Common myeloid progenitor, CD34-positive (primary cell): ENCODE measurements at regions not wholly inside any gene's neighbourhood (a gene's known extent, or its start where the extent isn't known, plus 50 kb on each side); places are given as distances from the start of the nearest gene placed in this dataset.

Experiments used
- CTCF ChIA-PET: fragments of 350-600 bp; sonication (Branson Sonifier 250); formaldehyde crosslinking; loops from one replicate; lab custom pipeline; 2021; ENCODE audit warnings: antibody characterized with exemption; lab: Charles Lee
- POLR2A ChIA-PET: fragments of 350-600 bp; sonication (Branson Sonifier 250); formaldehyde crosslinking; loops from one replicate; lab custom pipeline; 2021; ENCODE audit warnings: antibody characterized with exemption; lab: Charles Lee
- DNase-seq, 3 donors: peaks; one replicate each; pipeline versions ENCODE4 v3.0.0 to v3.0.0-alpha.2; 2013
- H3K27ac ChIP-seq, 2 experiments: 1 replicate in 1 of 2; 2 replicates in 1 of 2; pipeline ENCODE4 v1.7.0; 2013; ENCODE audit warnings: inconsistent platforms in 2 of 2, low read length in 2 of 2, mild to moderate bottlenecking in 2 of 2, low read depth in 1 of 2, moderate library complexity in 1 of 2; ENCODE audit not compliant: severe bottlenecking in 2 of 2, insufficient read depth in 1 of 2, poor library complexity in 1 of 2
- H3K27me3 ChIP-seq, 5 experiments: replicated peaks in 2 of 5; 1 replicate in 3 of 5; 2 replicates in 2 of 5; pipeline versions ENCODE4 v1.6.1 to v1.7.0; 2013; ENCODE audit warnings: low read length in 4 of 5, mild to moderate bottlenecking in 2 of 5, moderate library complexity in 2 of 5, inconsistent platforms in 1 of 5; ENCODE audit not compliant: insufficient read depth in 5 of 5, control insufficient read depth in 4 of 5
- H3K36me3 ChIP-seq, 4 experiments: 1 replicate in 2 of 4; 2 replicates in 2 of 4; pipeline versions ENCODE4 v1.6.1 to v1.7.0; 2013; ENCODE audit warnings: low read length in 3 of 4, control low read depth in 1 of 4, mild to moderate bottlenecking in 1 of 4; ENCODE audit not compliant: control insufficient read depth in 4 of 4, insufficient read depth in 4 of 4
- H3K4me1 ChIP-seq, 4 experiments: 1 replicate in 3 of 4; 2 replicates in 1 of 4; pipeline versions ENCODE4 v1.6.1 to v1.7.1; 2013; ENCODE audit warnings: low read length in 3 of 4, mild to moderate bottlenecking in 3 of 4, control low read depth in 1 of 4, inconsistent platforms in 1 of 4, moderate library complexity in 1 of 4; ENCODE audit not compliant: control insufficient read depth in 4 of 4, insufficient read depth in 4 of 4; ENCODE audit errors: control extremely low read depth in 1 of 4
- H3K4me3 ChIP-seq, 7 experiments: 1 replicate in 4 of 7; 2 replicates in 3 of 7; pipeline versions ENCODE4 v1.5.1 to v1.7.0; 2013; ENCODE audit warnings: mild to moderate bottlenecking in 7 of 7, low read length in 6 of 7, moderate library complexity in 6 of 7, inconsistent platforms in 2 of 7, low read depth in 2 of 7, control low read depth in 1 of 7; ENCODE audit not compliant: insufficient read depth in 4 of 7, control insufficient read depth in 1 of 7; ENCODE audit errors: extremely low read depth in 1 of 7
- H3K9me3 ChIP-seq, 5 experiments: 1 replicate in 4 of 5; 2 replicates in 1 of 5; pipeline versions ENCODE4 v1.6.1 to v1.7.1; 2013; ENCODE audit warnings: low read length in 4 of 5, mild to moderate bottlenecking in 2 of 5, inconsistent platforms in 1 of 5, low read depth in 1 of 5, moderate library complexity in 1 of 5; ENCODE audit not compliant: control insufficient read depth in 4 of 5, insufficient read depth in 2 of 5; ENCODE audit errors: control extremely low read depth in 1 of 5
- WGBS: methylation state at CpG from one replicate; pipeline ENCODE4 v1.1.5; 2013; ENCODE audit not compliant: insufficient coverage; 5-methylcytosine and 5-hydroxymethylcytosine counted together

DNA sequence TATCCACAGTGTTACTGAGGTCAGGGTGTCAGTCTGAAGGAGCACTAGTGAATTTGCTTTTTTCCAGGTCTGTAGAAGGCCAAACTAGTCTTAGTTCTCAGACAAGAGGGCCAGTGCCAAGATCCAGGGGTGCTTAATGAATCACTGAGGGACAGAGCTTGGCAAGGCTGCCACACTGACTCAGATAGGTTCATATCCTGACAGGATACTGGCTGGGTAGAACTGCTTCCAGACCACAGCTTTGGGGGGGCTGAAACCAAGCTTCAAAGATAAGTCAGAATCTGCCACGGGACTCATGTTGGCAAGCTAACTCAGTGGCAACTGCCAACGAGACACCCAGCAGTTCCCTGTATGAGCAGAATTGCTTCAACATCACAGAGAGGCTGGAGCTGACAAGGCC lies 1125.4 kb downstream of the EFNA5 start:
- no peak for DNase-seq
- 93% methylated on average over 2 of the region's 2 CpGs for WGBS
- Histone ChIP-seq H3K27ac (no peak overlapping the region), H3K4me1 (no peaks in the 10 kb centered on the region), H3K9me3 (peaks cover 0 to 7% (median 3%) of the 10 kb centered on the region in 5 experiments), H3K36me3 (no peaks in the 10 kb centered on the region), H3K27me3 (no peaks in the 10 kb centered on the region), H3K4me3 (no peak overlapping the region)
- CTCF ChIA-PET: no interaction called here
- POLR2A ChIA-PET: no interaction called here

GRCh38 chr5:106543330-106543729 lies 1127.4 kb downstream of the EFNA5 start:
- Histone ChIP-seq H3K4me3 (no peak overlapping the region), H3K36me3 (no peaks in the 10 kb centered on the region), H3K4me1 (no peaks in the 10 kb centered on the region), H3K9me3 (peaks cover 0 to 7% (median 3%) of the 10 kb centered on the region in 5 experiments), H3K27ac (no peak overlapping the region), H3K27me3 (no peaks in the 10 kb centered on the region)
- ChIA-PET POLR2A (no interaction called here), CTCF (no interaction called here)
- no peak for DNase-seq
- WGBS: no CpG with 5 or more reads among the region's 1 CpG

GRCh38 chr5:106530150-106530549 lies 1140.6 kb downstream of the EFNA5 start:
- CTCF ChIA-PET: no interaction called here

GRCh38 chr5:106525438-106525837 lies 1145.3 kb downstream of the EFNA5 start:
- CTCF ChIA-PET: no interaction called here
- H3K9me3 ChIP-seq: no peaks in the 10 kb centered on the region
- whole genome bisulfite sequencing: no CpG with 5 or more reads among the region's 3 CpGs

More at GRCh38 chr5:106530150-106530549, 1140.6 kb downstream of the EFNA5 start:
- DNase-seq: no peak
- Histone ChIP-seq H3K9me3 (no peaks in the 10 kb centered on the region), H3K4me1 (no peaks in the 10 kb centered on the region), H3K27ac (no peak overlapping the region), H3K36me3 (no peaks in the 10 kb centered on the region), H3K27me3 (no peaks in the 10 kb centered on the region), H3K4me3 (no peak overlapping the region)
- POLR2A ChIA-PET: no interaction called here

GRCh38 chr5:106523852-106524251 lies 1146.9 kb downstream of the EFNA5 start:
- Histone ChIP-seq H3K9me3 (no peaks in the 10 kb centered on the region), H3K36me3 (no peaks in the 10 kb centered on the region), H3K4me1 (no peaks in the 10 kb centered on the region), H3K27me3 (no peaks in the 10 kb centered on the region), H3K27ac (no peak overlapping the region), H3K4me3 (no peak overlapping the region)
- ChIA-PET CTCF (no interaction called here), POLR2A (no interaction called here)
- DNase-seq: no peak

More at GRCh38 chr5:106525438-106525837, 1145.3 kb downstream of the EFNA5 start:
- Histone ChIP-seq H3K36me3 (no peaks in the 10 kb centered on the region), H3K27me3 (no peaks in the 10 kb centered on the region), H3K4me1 (no peaks in the 10 kb centered on the region), H3K4me3 (no peak overlapping the region), H3K27ac (no peak overlapping the region)
- no peak for DNase-seq
- POLR2A ChIA-PET: no interaction called here

- CTCF ChIA-PET: no interaction called here
Measured at GRCh38 chr5:106522296-106522695, 1148.4 kb downstream of the EFNA5 start.

GRCh38 chr5:106521701-106522100 lies 1149.0 kb downstream of the EFNA5 start:
- Histone ChIP-seq H3K4me3 (no peak overlapping the region), H3K9me3 (no peaks in the 10 kb centered on the region), H3K4me1 (no peaks in the 10 kb centered on the region), H3K27me3 (no peaks in the 10 kb centered on the region), H3K27ac (no peak overlapping the region), H3K36me3 (no peaks in the 10 kb centered on the region)
- no peak for DNase-seq
- ChIA-PET CTCF (no interaction called here), POLR2A (no interaction called here)
- WGBS: 90% methylated on average over 2 of the region's 2 CpGs

More at GRCh38 chr5:106522296-106522695, 1148.4 kb downstream of the EFNA5 start:
- POLR2A ChIA-PET: no interaction called here
- Histone ChIP-seq H3K9me3 (no peaks in the 10 kb centered on the region), H3K27ac (no peak overlapping the region), H3K4me3 (no peak overlapping the region), H3K4me1 (no peaks in the 10 kb centered on the region), H3K27me3 (no peaks in the 10 kb centered on the region), H3K36me3 (no peaks in the 10 kb centered on the region)
- WGBS: no CpG with 5 or more reads among the region's 6 CpGs
- no peak for DNase-seq
